Stimulated activated CD4-positive, alpha-beta T cell treated with anti-CD3 and anti-CD28 coated beads, Interleukin-15, amount 100 ng/mL, for 1 hour (primary cell): ENCODE measurements at regions not wholly inside any gene's neighbourhood (a gene's known extent, or its start where the extent isn't known, plus 50 kb on each side); places are given as distances from the start of the nearest gene placed in this dataset.

ENCODE experiments used
- DNase-seq, 2 donors: peaks; one replicate each; pipeline ENCODE4 v3.0.0-alpha.2; 2020; ENCODE audit warnings: low read depth in 1 of 2, low spot score in 1 of 2

DNA sequence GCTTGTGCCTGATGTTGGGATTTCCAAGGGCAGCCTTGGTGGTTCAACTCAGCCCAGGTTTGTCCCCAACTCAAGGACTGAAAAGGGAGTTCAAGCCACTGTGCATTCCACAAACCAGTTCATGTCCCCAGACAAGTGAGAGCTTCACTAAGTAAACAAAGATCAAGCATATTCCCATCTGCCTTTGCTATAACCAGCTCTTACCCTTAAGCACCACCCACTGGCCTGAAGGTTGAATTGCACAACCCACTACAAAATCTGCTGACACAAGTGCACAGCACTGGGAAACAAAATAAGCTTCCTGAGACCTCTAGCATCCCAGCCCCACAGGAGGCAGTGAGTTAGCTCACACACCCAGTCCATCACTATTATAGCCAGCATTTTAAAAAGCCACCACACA is 516.7 kb downstream of the NR4A2 start:
- DNase-seq, result no peak

DNA sequence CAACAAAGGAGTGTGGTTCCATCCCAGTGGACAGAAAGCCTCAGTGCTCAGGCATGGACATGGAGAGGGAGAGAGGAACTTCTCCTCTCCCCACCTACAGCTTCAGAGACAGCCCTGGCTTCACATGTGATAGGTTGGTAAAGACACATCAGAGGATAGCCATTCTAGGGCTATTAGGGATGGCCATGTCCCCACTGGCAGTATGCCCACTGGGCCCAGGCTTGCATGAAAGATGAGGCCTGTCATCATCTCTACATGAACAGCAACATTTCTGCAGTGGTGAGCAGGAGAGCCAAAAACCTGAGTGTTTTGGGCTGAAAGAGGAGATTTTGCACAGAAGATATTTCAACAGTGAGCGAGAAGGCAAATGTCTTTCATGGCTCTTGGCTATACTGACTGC is 517.2 kb downstream of the NR4A2 start:
- no peak for DNase-seq

DNA sequence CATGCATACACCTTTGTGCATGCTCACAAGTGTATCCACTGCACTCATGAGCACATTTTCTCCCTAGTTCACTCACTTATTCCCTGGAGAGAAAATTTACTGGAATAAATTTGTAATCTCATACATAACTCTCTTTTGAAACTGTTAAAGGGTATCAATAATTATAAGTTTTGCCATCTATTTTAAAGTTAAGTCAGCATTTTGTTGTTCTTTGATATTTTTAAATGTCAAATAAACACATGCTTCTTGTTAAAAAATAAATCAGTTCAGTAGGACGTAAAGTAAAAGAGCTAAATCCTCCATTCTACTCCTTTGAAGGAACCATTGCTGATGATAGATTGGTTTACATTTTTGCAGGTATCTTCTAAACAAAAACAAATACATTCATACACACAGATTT is 522.1 kb downstream of the NR4A2 start:
- no peak for DNase-seq

DNA sequence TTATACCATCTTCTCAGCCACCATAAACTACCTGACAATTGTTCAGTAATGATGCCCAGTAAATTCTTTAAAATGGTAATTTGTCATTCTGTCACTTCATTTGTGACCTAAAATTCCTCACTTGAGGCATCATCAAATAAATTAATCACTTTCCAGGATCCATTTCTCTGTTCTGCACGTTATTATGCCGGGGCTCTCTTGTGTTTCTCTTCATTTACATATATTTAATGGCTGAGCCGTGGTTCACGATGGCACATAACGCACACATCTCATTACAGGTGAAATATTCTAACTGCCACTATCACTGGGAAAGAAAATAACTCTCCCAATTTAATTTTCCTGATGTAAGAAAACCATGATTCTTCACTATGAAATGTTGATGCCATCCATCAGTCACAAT is 529.6 kb downstream of the NR4A2 start:
- no peak for DNase-seq

DNA sequence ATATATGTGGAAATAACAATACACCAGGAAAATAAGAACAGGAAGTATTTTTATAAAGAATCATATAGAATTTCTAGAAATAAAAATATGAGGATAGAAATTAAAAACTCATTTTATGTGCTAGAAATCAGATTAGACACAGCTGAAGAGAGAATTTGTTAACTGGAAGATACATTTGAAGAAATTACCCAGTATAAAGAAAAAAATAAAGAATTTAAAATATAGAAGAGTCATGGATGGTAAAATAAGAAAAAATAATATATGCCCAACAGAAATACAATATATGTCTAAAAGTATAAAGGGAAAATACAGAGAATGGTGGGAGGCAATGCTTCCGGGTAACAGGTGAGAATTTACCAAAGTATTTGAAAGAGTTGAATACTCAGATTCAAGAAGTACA is 539.9 kb downstream of the NR4A2 start:
- no peak for DNase-seq

DNA sequence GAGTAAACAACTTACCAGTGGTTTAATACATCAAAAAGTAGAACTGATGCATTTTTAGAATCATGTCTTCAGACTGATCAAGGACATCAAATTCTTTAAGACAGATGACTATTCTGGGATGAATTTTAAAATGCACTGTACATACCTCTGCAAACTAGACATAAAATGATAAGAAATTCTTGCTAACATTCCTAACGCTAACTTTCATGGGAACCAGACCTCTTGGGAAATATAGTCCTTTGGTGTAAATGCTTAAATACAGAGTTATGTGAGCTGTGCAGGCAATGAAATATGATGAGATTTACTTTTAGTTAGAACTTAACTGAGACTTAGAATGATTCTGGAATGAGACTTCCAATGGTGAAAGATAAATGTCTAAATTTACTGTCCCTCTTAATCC is 562.0 kb downstream of the NR4A2 start:
- no peak for DNase-seq

DNA sequence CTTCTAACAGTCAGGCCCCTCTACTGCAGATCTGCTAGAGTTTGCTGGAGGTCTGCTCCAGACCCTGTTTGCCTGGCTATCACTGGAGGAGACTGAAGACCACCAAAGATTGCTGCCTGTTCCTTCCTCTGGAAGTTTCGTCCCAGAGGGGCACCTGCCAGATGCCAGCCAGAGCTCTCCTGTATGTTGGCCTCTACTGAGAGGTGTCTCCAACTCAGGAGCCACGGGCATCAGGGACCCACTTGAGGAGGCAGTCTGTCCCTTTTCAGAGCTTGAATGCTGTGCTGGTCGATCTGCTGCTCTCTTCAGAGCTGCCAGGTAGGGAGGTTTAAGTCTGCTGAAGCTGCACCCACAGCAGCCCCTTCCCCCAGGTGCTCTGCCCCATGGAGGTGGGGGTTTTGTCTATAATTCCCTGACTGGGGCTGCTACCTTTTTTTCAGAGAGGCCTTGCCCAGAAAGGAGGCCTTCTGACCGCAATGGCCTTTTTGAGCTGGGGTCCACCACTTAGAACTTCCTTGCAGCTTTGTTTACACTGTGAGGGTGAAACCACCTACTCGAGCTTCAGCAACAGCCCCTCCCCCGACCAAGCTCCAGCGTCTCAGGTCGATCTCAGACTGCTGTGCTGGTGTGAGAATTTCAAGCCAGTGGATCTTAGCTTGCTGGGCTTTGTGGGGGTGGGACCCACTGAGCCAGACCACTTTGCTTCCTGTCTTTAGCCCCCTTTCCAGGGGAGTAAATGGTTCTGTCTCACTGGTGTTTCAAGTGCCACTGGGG is 566.0 kb downstream of the NR4A2 start:
- DNase-seq, result no peak

DNA sequence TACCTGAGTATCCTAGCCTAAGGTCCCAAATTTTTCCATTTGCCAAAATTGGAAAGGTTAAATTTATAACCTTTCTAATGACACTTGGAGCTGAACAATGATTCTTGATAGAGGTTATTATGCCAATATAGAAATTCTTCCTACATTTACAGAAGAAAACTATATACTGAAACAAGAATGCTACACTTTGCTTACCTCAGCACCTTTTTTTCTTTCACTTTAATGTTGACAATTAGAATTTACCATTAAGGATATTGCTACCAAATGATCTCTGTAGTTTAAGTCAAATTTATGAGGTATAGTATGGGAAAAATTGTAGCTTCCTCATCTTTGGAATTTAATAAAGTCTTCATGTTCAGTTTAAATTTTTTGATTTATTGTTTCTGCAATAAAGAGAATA is 577.0 kb downstream of the NR4A2 start:
- DNase-seq, result no peak

DNA sequence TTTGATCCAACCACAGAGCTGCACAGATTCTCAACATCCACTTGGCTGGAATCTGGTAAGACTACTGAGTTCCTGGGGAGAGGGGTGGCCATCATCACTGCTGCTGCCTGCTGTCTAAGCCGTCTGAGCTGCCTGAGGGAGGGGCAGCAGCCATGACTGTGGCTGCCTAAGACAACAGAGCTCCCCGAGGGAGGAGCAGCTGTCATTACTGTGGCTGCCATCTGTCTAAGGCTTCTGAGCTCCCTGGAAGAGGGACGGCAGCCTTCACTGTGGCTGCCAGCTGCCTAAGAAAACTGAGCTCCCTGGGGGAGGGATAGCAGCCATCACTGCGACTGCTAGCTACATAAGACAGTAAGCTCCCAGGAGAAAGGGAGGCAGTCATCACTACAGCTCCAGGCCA is 584.4 kb downstream of the NR4A2 start:
- no peak for DNase-seq

DNA sequence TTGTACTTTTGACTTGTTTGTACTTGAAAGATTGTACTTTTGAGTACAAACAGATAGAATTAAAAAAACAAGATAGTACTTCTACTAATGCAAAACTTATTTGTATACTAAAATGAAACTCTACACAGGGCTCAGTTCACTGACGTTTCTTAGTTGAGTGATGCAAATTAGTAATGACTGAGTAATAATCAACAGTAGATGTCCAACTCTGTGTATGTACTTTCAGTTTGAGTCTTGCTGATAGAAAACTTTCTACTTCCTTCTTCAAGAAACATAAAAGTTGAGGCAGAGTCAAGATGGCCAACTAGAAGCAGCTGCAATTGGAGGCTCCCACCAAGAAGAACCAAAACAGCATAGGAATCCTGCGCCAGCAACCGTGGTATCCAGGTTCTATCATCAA is 585.0 kb downstream of the NR4A2 start:
- no peak for DNase-seq

DNA sequence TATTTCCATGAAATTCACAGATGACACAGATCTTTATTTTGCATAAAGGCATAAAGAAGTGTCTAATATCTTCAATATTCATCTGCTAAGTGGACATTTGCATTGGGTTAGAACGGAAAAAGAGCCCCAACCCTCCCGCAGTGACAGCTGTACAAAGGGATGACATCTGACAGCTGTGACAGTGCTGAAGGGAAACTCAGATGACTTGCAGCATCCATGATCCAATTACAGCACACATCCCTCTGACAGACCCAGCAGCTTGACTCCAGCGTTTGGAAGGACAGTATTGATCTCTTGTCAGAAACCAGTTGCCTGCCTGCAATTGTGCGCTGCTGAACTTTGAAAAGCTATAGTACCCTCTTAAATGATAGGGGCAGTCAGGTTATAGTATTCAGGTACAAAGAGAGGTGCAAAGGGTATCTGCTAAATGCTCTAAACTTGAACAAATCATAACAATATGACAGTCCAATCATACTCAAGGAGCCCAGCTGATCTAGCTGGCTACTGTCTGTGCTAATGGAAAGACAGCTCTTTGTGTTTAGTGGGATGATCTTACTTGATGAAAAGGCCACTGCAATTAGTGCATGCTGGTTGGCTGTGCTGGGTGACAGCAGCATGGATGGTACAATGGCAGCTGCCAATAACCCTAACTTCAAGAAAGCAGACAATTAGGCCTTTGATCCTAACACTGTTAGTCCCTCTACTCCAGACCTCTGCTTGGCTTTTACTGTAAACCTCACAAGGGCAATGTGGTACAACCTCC is 599.2 kb downstream of the NR4A2 start:
- no peak for DNase-seq

DNA sequence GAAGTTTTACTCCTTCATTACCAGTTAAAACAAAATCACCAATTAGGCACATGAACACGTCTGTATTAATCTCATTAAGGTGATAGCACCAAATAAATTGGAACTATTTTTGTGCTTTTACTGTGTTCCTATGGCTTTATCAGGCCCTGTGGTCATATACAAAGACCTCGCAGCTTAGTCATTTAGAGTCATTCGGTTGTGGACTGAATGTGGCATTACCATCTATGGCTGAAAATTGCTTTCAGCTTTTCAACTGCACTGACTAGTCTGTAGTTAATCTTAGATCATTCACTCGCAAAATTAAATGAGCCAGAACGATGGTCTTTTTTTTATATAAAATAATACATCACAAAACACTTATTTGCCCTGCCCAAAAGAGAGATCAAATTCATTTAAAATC is 601.7 kb downstream of the NR4A2 start:
- no peak for DNase-seq

DNA sequence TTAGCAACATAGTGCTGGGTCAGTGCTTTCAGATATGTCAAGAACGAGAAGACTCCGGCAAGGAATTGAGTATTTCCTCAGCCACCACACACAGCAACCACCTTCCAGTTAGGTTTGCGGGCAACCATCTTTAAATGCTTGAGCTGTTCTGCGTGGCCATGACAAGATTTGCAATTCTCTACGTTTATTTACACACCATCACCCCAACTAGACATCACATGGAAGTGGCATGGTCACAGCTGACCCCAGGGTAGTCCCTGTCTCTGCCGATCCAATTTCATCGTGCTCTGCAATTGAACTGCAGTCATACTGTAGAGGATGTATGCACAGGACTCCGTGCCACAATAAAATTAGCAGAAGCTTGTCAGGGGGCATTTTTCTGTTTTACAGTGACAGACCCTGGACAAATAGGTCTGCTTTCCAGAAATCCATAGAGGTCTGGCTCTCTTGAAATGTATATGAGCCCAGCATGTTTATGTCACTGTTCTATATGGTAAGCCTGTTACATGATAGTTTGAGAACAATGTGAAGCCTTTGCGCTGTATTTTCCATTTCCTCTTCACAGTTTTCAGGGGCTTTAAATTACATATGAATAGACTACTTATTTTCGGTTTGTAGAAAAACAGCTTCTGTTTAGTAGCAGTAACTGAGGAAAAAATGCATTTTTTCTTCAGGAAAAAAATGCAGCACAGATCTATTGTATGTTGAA is 605.2 kb downstream of the NR4A2 start:
- DNase-seq, result no peak

DNA sequence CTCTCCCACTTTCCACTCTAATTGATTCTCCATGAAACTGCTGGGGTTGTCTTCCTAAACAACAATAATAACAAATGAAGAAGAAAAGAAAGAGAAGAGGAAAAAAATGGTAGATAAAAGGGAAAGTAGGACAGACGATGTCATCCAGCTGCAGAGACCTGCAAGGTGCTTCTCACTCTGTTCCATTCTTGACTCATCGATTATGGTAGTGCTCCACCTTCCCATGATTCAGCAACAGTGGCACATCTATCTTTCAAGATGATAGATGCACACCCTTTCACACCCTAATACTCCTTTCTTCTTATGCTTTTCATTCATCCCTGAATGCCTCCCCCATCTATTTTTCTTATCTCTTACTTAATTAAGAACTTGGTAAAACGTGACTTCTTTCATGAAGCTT is 610.2 kb downstream of the NR4A2 start:
- DNase-seq, result no peak

DNA sequence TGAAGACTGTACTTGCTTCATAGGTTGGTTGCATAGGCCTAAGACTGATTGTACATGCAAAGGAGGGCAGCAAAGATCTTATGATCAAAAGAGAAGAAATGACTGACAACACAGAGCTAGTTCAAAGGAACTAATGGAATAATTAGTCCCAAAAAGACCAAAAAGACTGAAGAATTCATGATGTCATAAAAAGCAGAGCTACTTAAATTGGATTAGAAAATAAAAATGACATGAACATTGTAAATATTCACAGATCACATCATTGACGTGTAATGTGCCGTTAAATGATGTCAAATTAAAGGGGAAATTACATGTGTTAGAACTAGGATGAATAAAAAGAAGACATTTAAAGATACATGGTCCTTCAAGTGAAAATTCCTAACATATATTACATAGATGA is 616.8 kb downstream of the NR4A2 start:
- no peak for DNase-seq

DNA sequence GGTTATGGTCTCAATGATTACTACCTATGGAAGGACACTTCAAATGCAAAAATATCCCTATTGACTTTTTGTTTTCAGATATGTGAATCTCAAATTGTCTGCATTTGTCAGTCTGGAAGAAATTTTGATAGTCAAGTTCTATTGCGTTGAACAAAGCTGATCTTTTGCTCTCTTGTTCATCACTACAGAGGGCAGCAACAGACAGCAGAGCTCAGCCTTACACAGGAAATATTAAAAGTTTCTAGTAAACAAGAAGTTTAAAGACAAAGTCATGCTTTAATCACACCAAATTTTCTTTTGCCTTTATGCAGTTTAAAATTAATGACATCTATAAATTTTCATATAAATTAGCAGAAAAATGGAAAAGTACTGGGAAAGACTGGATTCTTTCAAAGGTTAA is 617.5 kb downstream of the NR4A2 start:
- DNase-seq, result no peak

DNA sequence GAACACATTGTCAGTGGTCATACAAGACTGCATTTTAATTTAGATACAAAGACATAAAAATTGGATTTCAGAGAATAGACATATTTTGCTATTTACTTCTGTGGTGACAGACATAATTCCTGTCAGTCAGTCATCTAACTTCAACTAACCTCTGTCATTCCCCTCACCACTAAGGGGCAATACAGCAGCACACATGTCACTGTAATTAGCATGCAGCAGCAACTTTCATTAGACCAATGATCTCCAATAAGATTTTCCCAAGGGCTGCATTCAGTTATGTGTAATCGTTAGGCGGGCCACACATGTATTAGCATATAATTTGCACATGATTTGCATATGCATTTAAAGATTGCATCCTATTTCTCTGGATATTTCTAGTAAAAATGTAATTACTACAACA is 624.5 kb downstream of the NR4A2 start:
- no peak for DNase-seq

DNA sequence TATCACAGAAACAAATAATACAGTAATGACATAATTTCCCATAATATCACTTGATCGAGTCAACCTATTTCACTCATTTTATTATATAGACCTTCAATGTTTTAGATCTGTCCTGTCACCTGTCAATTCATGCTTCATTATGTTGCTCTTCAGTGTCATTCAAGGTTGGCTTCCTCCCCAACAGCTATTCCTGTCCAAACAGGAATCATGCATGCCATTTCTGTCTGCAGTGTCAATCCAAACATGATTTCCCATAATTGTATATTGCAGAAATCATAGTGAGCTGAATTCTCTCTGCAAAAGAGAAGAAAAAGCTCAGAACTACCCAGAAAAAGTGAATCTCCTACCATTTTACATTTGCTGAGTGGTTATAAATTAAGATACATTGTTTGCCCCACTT is 628.6 kb downstream of the NR4A2 start:
- DNase-seq, result no peak

DNA sequence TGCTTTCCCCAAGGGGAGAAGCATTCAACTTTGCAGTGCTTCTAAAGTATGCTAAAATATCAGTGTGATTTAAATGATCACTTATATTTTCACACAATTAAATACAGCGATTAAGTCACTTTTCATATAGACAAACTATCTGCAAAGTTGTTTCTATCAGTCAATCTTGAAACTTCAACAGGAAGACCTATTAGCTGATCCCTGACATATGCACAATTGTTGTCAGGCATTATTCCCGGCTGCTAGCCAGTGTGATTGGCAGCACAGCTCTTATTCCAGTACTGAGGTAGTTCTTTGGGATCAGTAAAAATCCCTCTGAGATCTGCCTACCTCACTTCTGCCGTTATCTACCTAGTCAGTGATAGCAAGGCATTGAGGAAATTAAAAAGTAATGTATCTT is 629.5 kb downstream of the NR4A2 start:
- DNase-seq, result no peak

DNA sequence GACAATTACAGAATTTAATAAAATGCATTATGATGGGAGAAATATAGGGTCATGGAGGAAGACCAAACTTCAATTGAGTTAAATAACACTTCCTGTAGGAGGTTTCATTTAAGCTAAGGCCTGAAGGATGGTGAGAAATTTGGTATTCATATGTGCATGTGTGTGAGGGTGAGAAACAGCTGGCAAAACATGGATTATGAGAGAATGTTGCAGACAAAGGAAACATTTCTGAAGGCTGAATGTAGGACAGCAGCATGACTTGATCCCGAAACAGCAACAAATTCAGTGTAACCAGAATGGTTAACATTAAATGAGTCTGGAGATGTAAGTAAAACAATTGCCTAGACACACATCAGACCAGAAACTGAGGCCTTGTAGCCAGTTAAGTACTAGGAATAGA is 630.8 kb downstream of the NR4A2 start:
- DNase-seq, result no peak

DNA sequence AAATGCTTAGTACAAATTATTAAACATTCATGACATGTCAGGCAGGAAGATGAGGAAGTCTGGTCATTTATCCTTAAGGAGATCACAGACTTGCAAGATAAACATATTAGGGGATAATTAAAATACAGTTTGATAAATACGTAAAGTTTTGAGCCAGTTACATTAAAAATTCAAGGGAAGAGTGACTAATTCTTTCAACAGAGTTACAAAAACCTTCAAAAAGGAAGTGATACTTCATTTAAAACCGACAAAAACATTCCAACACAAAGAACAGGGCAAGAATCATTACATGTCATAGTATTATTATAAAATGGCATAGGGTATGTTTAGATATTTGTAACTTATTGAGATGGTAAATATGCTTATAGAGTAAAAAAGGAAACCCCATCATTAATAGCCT is 636.0 kb downstream of the NR4A2 start:
- DNase-seq, result no peak

DNA sequence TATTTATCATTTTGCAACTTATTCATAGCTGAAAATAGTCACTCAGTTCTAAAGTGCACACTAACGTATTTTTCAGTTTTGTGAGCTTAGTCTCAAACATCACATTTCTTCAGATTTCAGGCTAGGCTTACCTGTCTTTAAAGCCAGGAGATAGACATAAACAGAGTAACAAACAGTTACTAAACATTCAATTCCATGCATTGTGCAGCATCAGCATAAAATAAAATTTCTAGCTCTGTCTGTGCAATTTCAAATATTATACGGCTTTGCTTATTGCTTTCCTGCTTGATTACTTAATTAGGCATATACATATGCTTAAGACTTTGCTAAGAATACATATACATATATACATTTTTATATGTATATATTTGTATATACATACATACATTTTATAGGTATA is 637.0 kb downstream of the NR4A2 start:
- DNase-seq, result no peak
